ENCODE measurements at regions not wholly inside any gene's neighbourhood (a gene's known extent, or its start where the extent isn't known, plus 50 kb on each side); places are given as distances from the start of the nearest gene placed in this dataset.

GRCh38 chr4:85149676-85150075 lies 183.2 kb upstream of the WDFY3 start:
- TF ChIP-seq CTCF (IDR thresholded peaks at IDR 0.05) = no peak
- TF ChIP-seq EP300 (IDR thresholded peaks at IDR 0.05) = no peak
- TF ChIP-seq POLR2AphosphoS5 (IDR thresholded peaks at IDR 0.05) = peak in 1 of 2 donors; percentile 11
- TF ChIP-seq POLR2A (IDR thresholded peaks at IDR 0.05; ENCODE audit: low read depth) = no peak

Data from esophagus muscularis mucosa (tissue), 4 donors.